HUES48 (cell line): ENCODE measurements at regions not wholly inside any gene's neighbourhood (a gene's known extent, or its start where the extent isn't known, plus 50 kb on each side); places are given as distances from the start of the nearest gene placed in this dataset.

ENCODE experiments used
- H3K27ac ChIP-seq: one replicate; pipeline ENCODE4 v1.7.0; 2013; ENCODE audit warnings: low read depth, low read length, inconsistent platforms
- H3K27me3 ChIP-seq: 2 replicates; pipeline ENCODE4 v1.6.1; 2013; ENCODE audit warnings: mild to moderate bottlenecking, low read length; ENCODE audit not compliant: control insufficient read depth, insufficient read depth
- H3K36me3 ChIP-seq: 2 replicates; pipeline ENCODE4 v1.6.1; 2013; ENCODE audit warnings: low read length; ENCODE audit not compliant: control insufficient read depth, insufficient read depth
- H3K4me1 ChIP-seq: 2 replicates; pipeline ENCODE4 v1.6.1; 2013; ENCODE audit warnings: mild to moderate bottlenecking, low read length; ENCODE audit not compliant: control insufficient read depth, insufficient read depth
- H3K4me3 ChIP-seq: 2 replicates; pipeline ENCODE4 v1.5.1; 2013; ENCODE audit warnings: mild to moderate bottlenecking, low read depth, low read length
- H3K9ac ChIP-seq: 2 replicates; pipeline ENCODE4 v1.6.1; 2013; ENCODE audit warnings: mild to moderate bottlenecking, low read depth, low read length, moderate library complexity
- H3K9me3 ChIP-seq: 2 replicates; pipeline ENCODE4 v1.6.1; 2013; ENCODE audit warnings: low read length; ENCODE audit not compliant: control insufficient read depth, insufficient read depth

DNA sequence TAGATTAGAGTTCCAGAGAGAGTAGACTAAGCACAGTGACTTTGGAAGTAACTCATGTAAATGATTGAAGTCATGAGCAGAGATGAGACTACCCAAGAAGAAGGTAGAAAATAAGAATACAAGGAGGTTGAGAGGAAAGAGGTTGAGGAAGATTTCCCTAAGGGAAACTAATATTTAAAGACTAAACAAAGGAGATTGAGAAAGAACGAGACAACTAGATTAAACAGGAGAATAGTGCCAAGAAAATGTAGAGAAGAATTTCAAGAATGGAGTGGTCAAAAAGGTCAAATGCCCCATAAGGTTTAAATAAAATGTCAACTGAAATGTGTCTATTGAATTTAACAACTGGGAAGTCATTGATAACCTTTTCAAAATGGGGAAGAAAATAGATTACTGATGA, 59.0 kb downstream of the RPS29 start:
- Histone ChIP-seq H3K4me3 (no peak overlapping the region), H3K36me3 (no peaks in the 10 kb centered on the region), H3K27ac (no peak overlapping the region), H3K9ac (no peak overlapping the region), H3K27me3 (no peaks in the 10 kb centered on the region), H3K9me3 (no peaks in the 10 kb centered on the region), H3K4me1 (no peaks in the 10 kb centered on the region)

DNA sequence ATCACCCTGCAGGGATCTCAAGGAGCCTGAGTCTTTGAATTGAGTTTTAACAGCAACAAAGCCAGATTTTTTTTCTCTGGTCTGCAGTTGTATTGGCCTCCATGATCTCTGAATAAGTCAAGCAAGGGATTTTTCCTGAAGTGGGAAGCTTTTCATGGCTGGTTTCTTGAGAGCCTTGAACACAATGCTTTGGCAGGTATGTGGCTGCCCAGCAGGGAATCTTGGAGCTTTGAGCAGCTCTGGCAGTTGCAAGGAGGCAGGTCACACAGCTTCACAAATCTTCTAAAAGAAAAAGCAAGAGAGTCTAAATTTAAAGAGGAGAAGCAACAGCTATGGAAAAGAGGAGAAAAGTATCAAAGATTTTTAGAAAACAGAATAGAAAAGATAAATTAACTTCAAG, 60.1 kb downstream of the RPS29 start:
- Histone ChIP-seq H3K9me3 (no peaks in the 10 kb centered on the region), H3K36me3 (no peaks in the 10 kb centered on the region), H3K27me3 (no peaks in the 10 kb centered on the region), H3K27ac (no peak overlapping the region), H3K9ac (no peak overlapping the region), H3K4me1 (no peaks in the 10 kb centered on the region), H3K4me3 (no peak overlapping the region)

DNA sequence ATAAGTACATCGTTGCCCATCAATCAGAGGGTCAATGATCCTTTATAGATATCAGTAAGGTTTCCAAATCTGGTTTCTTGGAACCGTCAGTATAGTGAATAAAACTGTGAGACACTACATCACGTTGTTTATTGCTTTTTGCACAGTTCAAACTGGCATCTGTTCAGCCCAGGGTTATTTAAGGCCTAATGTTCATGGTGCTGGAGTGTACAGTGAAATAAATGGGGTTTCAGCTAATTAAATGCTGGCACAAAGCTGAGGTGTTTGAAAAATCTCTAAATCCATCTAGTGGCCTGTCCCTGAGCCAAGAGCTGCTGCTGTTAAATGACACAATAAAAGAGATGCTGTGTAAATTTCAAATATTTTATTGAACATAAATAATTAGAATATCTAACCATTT, 69.9 kb downstream of the RPS29 start:
- Histone ChIP-seq H3K9ac (no peak overlapping the region), H3K4me1 (no peaks in the 10 kb centered on the region), H3K9me3 (no peaks in the 10 kb centered on the region), H3K4me3 (no peak overlapping the region), H3K27ac (no peak overlapping the region), H3K36me3 (no peaks in the 10 kb centered on the region), H3K27me3 (no peaks in the 10 kb centered on the region)

DNA sequence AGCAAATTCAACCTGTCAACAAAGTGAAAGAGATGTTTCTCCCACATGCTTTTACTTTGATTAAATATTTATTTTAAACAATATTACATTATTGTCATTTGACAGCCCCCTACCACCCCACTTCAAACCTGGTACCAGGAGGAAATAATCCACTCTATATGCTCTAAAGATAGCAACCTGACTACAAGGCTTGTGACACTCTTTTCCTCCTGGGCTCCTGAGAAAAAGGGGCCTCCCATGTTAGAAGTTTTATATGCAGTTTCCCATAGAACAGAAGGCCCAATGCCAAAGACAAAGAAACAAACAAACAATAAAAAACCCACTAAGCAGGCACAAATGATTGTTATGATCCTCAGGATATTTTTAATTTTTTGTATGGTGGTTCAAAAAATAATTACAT, 73.6 kb downstream of the RPS29 start:
- Histone ChIP-seq H3K9me3 (no peaks in the 10 kb centered on the region), H3K4me3 (no peak overlapping the region), H3K27me3 (no peaks in the 10 kb centered on the region), H3K36me3 (no peaks in the 10 kb centered on the region), H3K9ac (no peak overlapping the region), H3K27ac (no peak overlapping the region), H3K4me1 (no peaks in the 10 kb centered on the region)

DNA sequence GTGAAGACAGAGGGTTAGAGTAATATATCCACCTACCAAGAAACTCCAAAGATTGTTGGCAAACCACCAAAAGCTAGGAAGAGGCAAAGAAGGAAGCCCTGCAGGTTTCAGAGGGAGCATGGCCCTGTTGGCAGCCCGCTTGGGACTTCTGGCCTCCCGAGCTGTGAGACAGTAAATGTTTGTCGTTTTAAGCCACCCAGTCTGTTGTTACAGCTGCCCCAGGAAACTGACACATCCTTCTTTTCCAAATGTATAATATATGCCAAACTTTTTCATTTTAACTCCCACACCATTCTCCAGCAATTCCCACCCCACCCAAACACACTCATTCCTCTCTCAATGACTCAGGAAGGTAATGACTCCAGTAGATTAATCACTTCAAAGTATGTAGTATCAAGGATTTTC, 74.0 kb downstream of the RPS29 start:
- Histone ChIP-seq H3K4me1 (peaks cover under 1% of the 10 kb centered on the region), H3K36me3 (no peaks in the 10 kb centered on the region), H3K4me3 (no peak overlapping the region), H3K9ac (no peak overlapping the region), H3K9me3 (no peaks in the 10 kb centered on the region), H3K27me3 (no peaks in the 10 kb centered on the region), H3K27ac (no peak overlapping the region)

DNA sequence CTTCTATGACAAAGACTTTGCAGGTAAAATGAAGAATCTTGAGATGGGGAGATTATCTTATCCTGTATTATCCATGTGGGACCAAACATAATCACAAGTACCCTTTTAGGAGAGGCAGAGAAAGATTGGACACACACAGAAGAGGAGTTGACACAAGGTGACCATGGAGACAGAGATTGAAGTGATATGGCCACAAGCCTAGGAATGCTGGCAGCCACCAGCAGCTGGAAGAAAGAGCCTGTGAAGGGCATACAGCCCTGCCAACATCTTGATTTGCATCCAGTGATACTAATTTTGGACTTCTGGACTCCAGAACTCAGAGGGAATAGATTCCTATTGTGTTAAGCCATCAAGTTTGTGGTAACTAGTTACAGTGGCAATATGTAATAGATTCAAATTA, 78.1 kb downstream of the RPS29 start:
- H3K4me3 ChIP-seq, result no peak overlapping the region
- no peaks in the 10 kb centered on the region for H3K27me3 ChIP-seq

DNA sequence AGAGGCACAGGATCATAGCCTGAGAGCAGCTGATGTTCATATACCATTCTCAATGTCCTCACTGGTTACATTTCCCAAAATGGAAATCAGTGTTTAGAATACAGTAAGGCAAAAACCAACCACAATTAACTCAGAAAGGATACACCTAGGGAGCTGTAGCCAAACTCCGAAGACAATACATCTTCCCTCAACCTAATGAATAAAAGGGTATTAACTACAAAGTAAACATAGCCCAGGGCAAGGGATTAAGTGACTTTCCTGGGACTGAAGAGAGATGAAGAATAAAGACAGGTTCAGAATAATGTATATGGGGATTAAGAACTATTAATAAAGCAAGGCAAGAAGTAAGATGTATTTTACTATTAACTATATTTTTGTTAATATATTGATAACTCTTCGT, 79.5 kb downstream of the RPS29 start:
- no peak overlapping the region for H3K4me3 ChIP-seq
- H3K27me3 ChIP-seq, result no peaks in the 10 kb centered on the region
- H3K36me3 ChIP-seq, result no peaks in the 10 kb centered on the region
- no peaks in the 10 kb centered on the region for H3K9me3 ChIP-seq
- no peak overlapping the region for H3K9ac ChIP-seq
- peak overlapping the region; percentile 47 for H3K27ac ChIP-seq
- peaks cover 16% of the 10 kb centered on the region for H3K4me1 ChIP-seq

More for the DNA sequence above, 78.1 kb downstream of the RPS29 start:
- Histone ChIP-seq H3K36me3 (no peaks in the 10 kb centered on the region), H3K9me3 (no peaks in the 10 kb centered on the region), H3K27ac (no peak overlapping the region), H3K9ac (no peak overlapping the region), H3K4me1 (peaks cover 12% of the 10 kb centered on the region)

DNA sequence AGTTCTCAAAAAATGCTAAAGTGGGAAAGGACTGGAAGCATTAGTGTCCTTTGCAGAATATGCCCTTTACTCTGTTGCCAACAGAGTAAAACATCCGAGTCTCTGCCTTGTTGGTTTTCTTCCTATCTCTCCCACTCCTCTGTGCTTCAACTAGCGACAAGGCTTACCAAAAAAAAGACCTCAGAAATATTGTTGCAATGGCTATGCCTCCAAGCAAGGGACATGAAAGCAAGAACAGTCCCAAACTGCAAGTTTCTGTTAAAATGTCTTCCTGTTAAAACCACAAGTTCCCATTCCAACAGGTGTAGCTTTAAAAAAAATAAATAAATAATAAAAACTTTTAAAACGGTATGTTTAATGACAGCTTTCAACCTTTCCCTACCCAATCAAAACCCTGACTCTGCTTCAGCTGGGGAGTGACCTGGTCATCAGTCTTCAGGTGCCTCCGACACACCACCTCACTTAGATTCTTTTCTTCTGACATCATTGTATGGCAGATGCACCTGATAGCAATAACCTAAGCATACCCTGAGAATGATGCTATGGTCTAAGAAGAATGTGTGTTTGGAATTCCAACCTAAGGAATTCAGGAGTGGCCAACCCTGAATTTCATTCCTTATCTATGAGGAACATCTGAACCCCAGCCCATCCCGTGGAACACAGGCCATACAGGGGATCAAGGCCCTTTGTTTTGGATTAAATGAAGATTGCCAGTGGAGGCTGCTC, 81.0 kb downstream of the RPS29 start:
- Histone ChIP-seq H3K27ac (no peak overlapping the region), H3K36me3 (no peaks in the 10 kb centered on the region), H3K4me1 (peaks cover 20% of the 10 kb centered on the region), H3K27me3 (no peaks in the 10 kb centered on the region), H3K9ac (no peak overlapping the region), H3K9me3 (no peaks in the 10 kb centered on the region), H3K4me3 (no peak overlapping the region)

DNA sequence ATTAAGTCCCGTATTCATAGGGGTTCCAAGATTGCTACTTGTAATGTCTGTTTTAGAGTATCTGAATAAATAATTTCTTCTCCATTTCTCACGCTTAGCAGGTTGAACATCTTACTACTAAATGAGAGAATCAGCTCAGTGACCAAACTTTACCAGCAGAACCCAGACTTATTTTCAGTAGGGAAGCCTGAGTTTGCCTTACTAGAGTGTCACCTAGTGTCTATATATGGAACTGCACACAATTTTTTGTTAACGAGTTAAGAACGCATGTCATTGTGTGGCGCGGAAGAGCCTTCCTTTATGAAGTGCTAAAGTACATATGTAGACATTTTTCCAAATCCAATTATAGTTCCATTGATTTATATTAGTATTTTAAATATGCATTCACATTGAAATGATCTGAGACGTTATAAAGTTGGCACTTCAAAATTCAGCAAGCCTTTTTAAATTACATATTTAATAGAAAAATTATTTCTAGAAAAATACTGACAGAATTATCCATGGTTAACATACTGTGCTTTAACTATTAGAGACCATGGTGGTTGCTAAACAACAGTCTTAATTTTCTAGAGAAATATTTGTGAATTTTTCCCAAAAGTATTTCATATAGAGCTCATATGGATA, 88.3 kb downstream of the RPS29 start:
- Histone ChIP-seq H3K27me3 (no peaks in the 10 kb centered on the region), H3K36me3 (no peaks in the 10 kb centered on the region), H3K9ac (no peak overlapping the region), H3K27ac (no peak overlapping the region), H3K9me3 (no peaks in the 10 kb centered on the region), H3K4me3 (no peak overlapping the region), H3K4me1 (peaks cover 9% of the 10 kb centered on the region; the same call in 1 of the 2 replicates)

DNA sequence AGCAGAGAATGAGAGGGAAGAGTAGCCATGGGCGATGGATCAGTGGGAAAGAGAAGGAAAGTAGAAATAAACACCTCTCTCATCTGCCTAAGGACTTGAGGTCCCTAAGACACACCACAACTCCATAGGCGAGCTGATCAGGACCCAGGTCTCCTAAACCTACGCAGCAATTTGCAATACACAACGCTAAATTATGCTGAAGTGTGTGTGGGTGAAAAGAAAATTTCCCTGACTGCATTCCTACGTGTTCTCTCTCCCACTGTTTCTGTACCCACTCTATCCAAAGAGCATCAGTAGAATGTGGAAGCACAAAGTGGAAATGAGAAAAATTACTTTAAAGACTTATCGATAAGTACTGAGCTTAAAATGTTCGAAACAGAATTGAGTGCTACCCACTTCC, 88.9 kb downstream of the RPS29 start:
- Histone ChIP-seq H3K27me3 (no peaks in the 10 kb centered on the region), H3K4me1 (peaks cover 9% of the 10 kb centered on the region; the same call in 1 of the 2 replicates), H3K9ac (no peak overlapping the region), H3K4me3 (no peak overlapping the region), H3K27ac (no peak overlapping the region), H3K9me3 (no peaks in the 10 kb centered on the region), H3K36me3 (no peaks in the 10 kb centered on the region)

DNA sequence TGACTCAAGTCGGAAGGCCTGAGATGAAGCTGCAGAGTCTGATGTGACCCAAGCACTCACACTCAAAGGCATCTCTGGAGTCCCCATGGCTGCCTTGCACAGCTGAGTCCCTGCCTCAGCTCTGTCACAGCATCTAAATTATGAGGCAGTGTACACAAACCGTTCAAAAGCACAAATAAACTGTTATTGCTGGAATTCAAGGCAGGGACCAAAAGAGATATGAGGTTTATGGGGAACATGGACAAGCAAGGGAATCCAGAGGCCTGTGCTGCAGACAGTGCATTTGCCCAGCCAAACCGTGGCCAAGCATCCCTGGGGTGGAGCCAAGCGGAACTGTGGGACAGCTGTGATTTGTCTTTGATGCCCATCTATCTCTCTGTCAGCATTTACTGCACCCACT, 91.3 kb downstream of the RPS29 start:
- Histone ChIP-seq H3K36me3 (no peaks in the 10 kb centered on the region), H3K27me3 (no peaks in the 10 kb centered on the region), H3K4me3 (no peak overlapping the region), H3K9ac (no peak overlapping the region), H3K4me1 (no peaks in the 10 kb centered on the region), H3K9me3 (no peaks in the 10 kb centered on the region), H3K27ac (no peak overlapping the region)
